Smooth muscle cell (in vitro differentiated cells): ENCODE measurements at regions not wholly inside any gene's neighbourhood (a gene's known extent, or its start where the extent isn't known, plus 50 kb on each side); places are given as distances from the start of the nearest gene placed in this dataset.
A peak's percentile ranks its signal among the peaks of the same experiment; 100 is the strongest.

Experiments used
- DNase-seq: peaks from one replicate; lab custom pipeline; 2025; ENCODE audit not compliant: unreplicated experiment; lab: John Stamatoyannopoulos, UW
- H2AFZ ChIP-seq: fragments of 200-600 bp; sonication (generic); 2 replicates; pipeline ENCODE4 v1.6.0; 2016; ENCODE audit warnings: antibody characterized with exemption, low read depth, mild to moderate bottlenecking
- H3F3A ChIP-seq: fragments of 200-600 bp; sonication (generic); 2 replicates; pipeline ENCODE4 v1.6.0; 2017; ENCODE audit warnings: antibody characterized with exemption, low read depth
- H3K27ac ChIP-seq: fragments of 200-600 bp; sonication (generic); 2 replicates; pipeline ENCODE4 v1.5.1; 2016; ENCODE audit warnings: low read depth, mild to moderate bottlenecking
- H3K27me3 ChIP-seq: fragments of 200-600 bp; sonication (generic); 2 replicates; pipeline ENCODE4 v1.6.1; 2016; ENCODE audit warnings: low read depth, mild to moderate bottlenecking
- H3K36me3 ChIP-seq: fragments of 200-600 bp; sonication (generic); 2 replicates; pipeline ENCODE4 v1.5.1; 2016; ENCODE audit warnings: low read depth
- H3K4me1 ChIP-seq: fragments of 200-600 bp; sonication (generic); 2 replicates; pipeline ENCODE4 v1.5.1; 2016; ENCODE audit warnings: low read depth
- H3K4me2 ChIP-seq: fragments of 200-600 bp; sonication (generic); 2 replicates; pipeline ENCODE4 v1.6.0; 2016; ENCODE audit warnings: mild to moderate bottlenecking
- H3K4me3 ChIP-seq: fragments of 200-600 bp; sonication (generic); 2 replicates; pipeline ENCODE4 v1.5.1; 2016; ENCODE audit warnings: mild to moderate bottlenecking
- H3K79me2 ChIP-seq: fragments of 200-600 bp; sonication (generic); 2 replicates; pipeline ENCODE4 v1.6.0; 2016; ENCODE audit warnings: low read depth, mild to moderate bottlenecking
- H3K9ac ChIP-seq: fragments of 200-600 bp; sonication (generic); 2 replicates; pipeline ENCODE4 v1.6.0; 2016; ENCODE audit warnings: low read depth
- H3K9me3 ChIP-seq: fragments of 200-600 bp; sonication (generic); replicated peaks from 2 replicates; pipeline ENCODE4 v1.5.1; 2016; ENCODE audit warnings: low read depth
- H4K20me1 ChIP-seq: fragments of 200-600 bp; sonication (generic); 2 replicates; pipeline ENCODE4 v1.6.0; 2016; ENCODE audit warnings: low read depth
- CTCF ChIP-seq: fragments of 200-600 bp; sonication (generic); IDR thresholded peaks from 2 replicates; pipeline ENCODE4 v1.5.1; 2017; ENCODE audit warnings: borderline replicate concordance, mild to moderate bottlenecking, antibody characterized with exemption; ENCODE audit not compliant: insufficient read depth, poor library complexity, severe bottlenecking
- WGBS: methylation state at CpG from one replicate; pipeline ENCODE4 v1.1.7; 2016; ENCODE audit warnings: low lambda C conversion rate; 5-methylcytosine and 5-hydroxymethylcytosine counted together

GRCh38 chr20:60804240-60804917 lies 447.7 kb upstream of the CDH4 start:
- no peaks in the 10 kb centered on the region for H3K79me2 ChIP-seq
- H3K9ac ChIP-seq: no peak overlapping the region
- H3K27me3 ChIP-seq: no peaks in the 10 kb centered on the region
- H2AFZ ChIP-seq: no peak overlapping the region
- no peaks in the 10 kb centered on the region for H3K9me3 ChIP-seq
- H3K4me3 ChIP-seq: no peak overlapping the region
- H3F3A ChIP-seq: no peaks in the 10 kb centered on the region
- TF ChIP-seq CTCF: no peak
- DNase-seq: no peak
- WGBS: 62% methylated on average over 4 of the region's 4 CpGs
- peaks cover 12% of the 10 kb centered on the region for H3K4me1 ChIP-seq
- H4K20me1 ChIP-seq: no peaks in the 10 kb centered on the region
- no peaks in the 10 kb centered on the region for H3K36me3 ChIP-seq
- no peak overlapping the region for H3K4me2 ChIP-seq
- H3K27ac ChIP-seq: no peak overlapping the region

GRCh38 chr20:60804918-60805630 lies 447.0 kb upstream of the CDH4 start:
- Histone ChIP-seq H3K4me2 (peak overlapping the region; percentile 14), H3K79me2 (no peaks in the 10 kb centered on the region), H4K20me1 (no peaks in the 10 kb centered on the region), H3K4me1 (peaks cover 12% of the 10 kb centered on the region), H3F3A (no peaks in the 10 kb centered on the region), H2AFZ (peak overlapping the region; percentile 32), H3K9me3 (no peaks in the 10 kb centered on the region), H3K9ac (no peak overlapping the region), H3K27me3 (no peaks in the 10 kb centered on the region), H3K36me3 (no peaks in the 10 kb centered on the region), H3K27ac (no peak overlapping the region), H3K4me3 (no peak overlapping the region)
- no peak for DNase-seq
- TF ChIP-seq CTCF: no peak
- WGBS: 40% methylated on average over 11 of the region's 11 CpGs

- no peak overlapping the region for H3K27ac ChIP-seq
- no peaks in the 10 kb centered on the region for H3K79me2 ChIP-seq
- 53% methylated on average over 6 of the region's 6 CpGs for WGBS
- no peaks in the 10 kb centered on the region for H4K20me1 ChIP-seq
- no peaks in the 10 kb centered on the region for H3F3A ChIP-seq
- H3K9me3 ChIP-seq: no peaks in the 10 kb centered on the region
- H3K4me1 ChIP-seq: peaks cover 12% of the 10 kb centered on the region
- H3K4me3 ChIP-seq: no peak overlapping the region
- no peak for TF ChIP-seq CTCF
- H2AFZ ChIP-seq: no peak overlapping the region
- no peak overlapping the region for H3K9ac ChIP-seq
- H3K4me2 ChIP-seq: no peak overlapping the region
- H3K27me3 ChIP-seq: no peaks in the 10 kb centered on the region
- no peaks in the 10 kb centered on the region for H3K36me3 ChIP-seq
- no peak for DNase-seq
These were observed 445.7 kb upstream of the CDH4 start for GRCh38 chr20:60806354-60806753.
